Esophagus muscularis mucosa (tissue), 3 donors: ENCODE measurements at regions not wholly inside any gene's neighbourhood (a gene's known extent, or its start where the extent isn't known, plus 50 kb on each side); places are given as distances from the start of the nearest gene placed in this dataset.

Source experiments
- CTCF ChIP-seq, 3 experiments: fragments of 200-600 bp in 2 of 3; fragments of 450-650 bp in 1 of 3; sonication (generic) in 2 of 3; IDR thresholded peaks; one replicate each; pipeline ENCODE4 v1.5.1; 2017 to 2019; ENCODE audit warnings: antibody characterized with exemption in 3 of 3, mild to moderate bottlenecking in 2 of 3, moderate library complexity in 1 of 3
- POLR2AphosphoS5 ChIP-seq, 2 donors: sonication (generic); formaldehyde crosslinking; IDR thresholded peaks; one replicate each; pipeline ENCODE4 v1.6.1; 2017; ENCODE audit warnings: antibody characterized with exemption in 2 of 2

GRCh38 chr12:86658303-86658702 lies 402.1 kb upstream of the MGAT4C start:
- TF ChIP-seq CTCF (IDR thresholded peaks at IDR 0.05) (no peak), POLR2AphosphoS5 (IDR thresholded peaks at IDR 0.05) (no peak)
